ENCODE measurements at regions not wholly inside any gene's neighbourhood (a gene's known extent, or its start where the extent isn't known, plus 50 kb on each side); places are given as distances from the start of the nearest gene placed in this dataset.

- no peak for ATAC-seq (replicated peaks in 1 of 4)
- H3K36me3 Mint-ChIP-seq, result no peaks in the 10 kb centered on the region
- Histone ChIP-seq H3K9me3 (no peaks in the 10 kb centered on the region), H3K4me3 (ENCODE audit: control insufficient read depth in 1 of 2, extremely low read depth in 1 of 2, low read length in 1 of 2) (no peak overlapping the region), H3K36me3 (ENCODE audit: control insufficient read depth in 2 of 2, extremely low read depth in 1 of 2, insufficient read depth in 1 of 2, low read length in 1 of 2) (no peaks in the 10 kb centered on the region), H3K4me1 (ENCODE audit: control insufficient read depth in 1 of 2, extremely low read depth in 1 of 2, insufficient read depth in 2 of 2, low read length in 2 of 2) (no peaks in the 10 kb centered on the region), H3K27me3 (replicated peaks in 1 of 2; ENCODE audit: control insufficient read depth in 2 of 2, extremely low read depth in 1 of 2, insufficient read depth in 2 of 2, low read length in 1 of 2) (no peaks in the 10 kb centered on the region), H3K27ac (ENCODE audit: low read length) (no peak overlapping the region)
- no peak for DNase-seq
- POLR2A ChIA-PET, result interaction anchor here in 1 of 2 donors (1.1 kb wide), 1 partner anchor 12 kb away, joined by 3 read pairs; no protein-coding TSS in a partner anchor
- WGBS (ENCODE audit: insufficient coverage), result 78% methylated on average over 10 of the region's 12 CpGs
- CTCF ChIA-PET, result no interaction called here
- peaks cover 0 to 23% (median 15%) of the 10 kb centered on the region in 3 donors for H3K9me3 Mint-ChIP-seq
- no peaks in the 10 kb centered on the region for H3K27me3 Mint-ChIP-seq
- H3K4me1 Mint-ChIP-seq, result no peaks in the 10 kb centered on the region
- no peak overlapping the region for H3K27ac Mint-ChIP-seq
- H3K4me3 Mint-ChIP-seq, result no peak overlapping the region
These were observed 152.9 kb downstream of the SPP2 start for GRCh38 chr2:234203135-234203984.

- CTCF ChIA-PET, result no interaction called here
- Histone ChIP-seq H3K4me3 (ENCODE audit: control insufficient read depth in 1 of 2, extremely low read depth in 1 of 2, low read length in 1 of 2) (no peak overlapping the region), H3K9me3 (no peaks in the 10 kb centered on the region), H3K4me1 (ENCODE audit: control insufficient read depth in 1 of 2, extremely low read depth in 1 of 2, insufficient read depth in 2 of 2, low read length in 2 of 2) (no peaks in the 10 kb centered on the region), H3K27ac (ENCODE audit: low read length) (no peak overlapping the region), H3K36me3 (ENCODE audit: control insufficient read depth in 2 of 2, extremely low read depth in 1 of 2, insufficient read depth in 1 of 2, low read length in 1 of 2) (no peaks in the 10 kb centered on the region), H3K27me3 (replicated peaks in 1 of 2; ENCODE audit: control insufficient read depth in 2 of 2, extremely low read depth in 1 of 2, insufficient read depth in 2 of 2, low read length in 1 of 2) (no peaks in the 10 kb centered on the region)
- H3K4me3 Mint-ChIP-seq, result no peak overlapping the region
- no peak for DNase-seq
- no peaks in the 10 kb centered on the region for H3K36me3 Mint-ChIP-seq
- 94% methylated on average over 2 of the region's 2 CpGs for WGBS (ENCODE audit: insufficient coverage)
- no peak for ATAC-seq (replicated peaks in 1 of 4)
- no peaks in the 10 kb centered on the region for H3K27me3 Mint-ChIP-seq
- POLR2A ChIA-PET, result interaction anchor here in 1 of 2 donors (1.1 kb wide), 1 partner anchor 11 kb away, joined by 3 read pairs; no protein-coding TSS in a partner anchor
- H3K27ac Mint-ChIP-seq, result no peak overlapping the region
- H3K9me3 Mint-ChIP-seq, result peaks cover 0 to 23% (median 15%) of the 10 kb centered on the region in 3 donors
- H3K4me1 Mint-ChIP-seq, result no peaks in the 10 kb centered on the region
These were observed 152.1 kb downstream of the SPP2 start for GRCh38 chr2:234202601-234203000.

- no peak overlapping the region for H3K4me3 Mint-ChIP-seq
- H3K36me3 Mint-ChIP-seq, result no peaks in the 10 kb centered on the region
- Histone ChIP-seq H3K27ac (ENCODE audit: low read length) (no peak overlapping the region), H3K4me3 (ENCODE audit: control insufficient read depth in 1 of 2, extremely low read depth in 1 of 2, low read length in 1 of 2) (no peak overlapping the region), H3K27me3 (replicated peaks in 1 of 2; ENCODE audit: control insufficient read depth in 2 of 2, extremely low read depth in 1 of 2, insufficient read depth in 2 of 2, low read length in 1 of 2) (no peaks in the 10 kb centered on the region), H3K36me3 (ENCODE audit: control insufficient read depth in 2 of 2, extremely low read depth in 1 of 2, insufficient read depth in 1 of 2, low read length in 1 of 2) (no peaks in the 10 kb centered on the region), H3K9me3 (no peaks in the 10 kb centered on the region), H3K4me1 (ENCODE audit: control insufficient read depth in 1 of 2, extremely low read depth in 1 of 2, insufficient read depth in 2 of 2, low read length in 2 of 2) (no peaks in the 10 kb centered on the region)
- peaks cover 0 to 7% (median 0%) of the 10 kb centered on the region in 3 donors for H3K4me1 Mint-ChIP-seq
- H3K27ac Mint-ChIP-seq, result no peak overlapping the region
- DNase-seq (no peak), ATAC-seq (replicated peaks in 1 of 4) (no peak)
- H3K27me3 Mint-ChIP-seq, result no peaks in the 10 kb centered on the region
- 90% methylated on average over 2 of the region's 3 CpGs for WGBS (ENCODE audit: insufficient coverage)
- ChIA-PET POLR2A (interaction anchor here in 1 of 2 donors (0.6 kb wide), 2 partner anchors 42 to 93 kb away, joined by 3 to 8 read pairs; no protein-coding TSS in a partner anchor), CTCF (no interaction called here)
- peaks cover 0 to 10% (median 9%) of the 10 kb centered on the region in 3 donors for H3K9me3 Mint-ChIP-seq
These were observed 149.5 kb downstream of the SPP2 start for GRCh38 chr2:234199996-234200395.

GRCh38 chr2:234198976-234199375 lies 148.5 kb downstream of the SPP2 start:
- WGBS (ENCODE audit: insufficient coverage), result 67% methylated on average over 3 of the region's 4 CpGs
- DNase-seq (no peak), ATAC-seq (replicated peaks in 1 of 4) (no peak)
- CTCF ChIA-PET, result no interaction called here
- Mint-ChIP-seq H3K4me3 (no peak overlapping the region), H3K27me3 (no peaks in the 10 kb centered on the region), H3K4me1 (peaks cover 0 to 7% (median 0%) of the 10 kb centered on the region in 3 donors), H3K27ac (no peak overlapping the region), H3K9me3 (peaks cover 0 to 7% (median 6%) of the 10 kb centered on the region in 3 donors), H3K36me3 (no peaks in the 10 kb centered on the region)
- POLR2A ChIA-PET, result no interaction called here
- Histone ChIP-seq H3K27me3 (replicated peaks in 1 of 2; ENCODE audit: control insufficient read depth in 2 of 2, extremely low read depth in 1 of 2, insufficient read depth in 2 of 2, low read length in 1 of 2) (no peaks in the 10 kb centered on the region), H3K4me3 (ENCODE audit: control insufficient read depth in 1 of 2, extremely low read depth in 1 of 2, low read length in 1 of 2) (no peak overlapping the region), H3K9me3 (no peaks in the 10 kb centered on the region), H3K4me1 (ENCODE audit: control insufficient read depth in 1 of 2, extremely low read depth in 1 of 2, insufficient read depth in 2 of 2, low read length in 2 of 2) (no peaks in the 10 kb centered on the region), H3K27ac (ENCODE audit: low read length) (no peak overlapping the region), H3K36me3 (ENCODE audit: control insufficient read depth in 2 of 2, extremely low read depth in 1 of 2, insufficient read depth in 1 of 2, low read length in 1 of 2) (no peaks in the 10 kb centered on the region)

GRCh38 chr2:234195516-234195915 lies 145.0 kb downstream of the SPP2 start:
- H3K4me3 ChIP-seq (ENCODE audit: control insufficient read depth in 1 of 2, extremely low read depth in 1 of 2, low read length in 1 of 2), result no peak overlapping the region
- 100% methylated on average over 1 of the region's 2 CpGs for WGBS (ENCODE audit: insufficient coverage)
- ChIA-PET POLR2A (no interaction called here), CTCF (no interaction called here)
- H3K36me3 ChIP-seq (ENCODE audit: control insufficient read depth in 2 of 2, extremely low read depth in 1 of 2, insufficient read depth in 1 of 2, low read length in 1 of 2), result no peaks in the 10 kb centered on the region
- H3K27ac Mint-ChIP-seq, result no peak overlapping the region
- no peak for ATAC-seq (replicated peaks in 1 of 4)
- H3K4me1 ChIP-seq (ENCODE audit: control insufficient read depth in 1 of 2, extremely low read depth in 1 of 2, insufficient read depth in 2 of 2, low read length in 2 of 2), result no peaks in the 10 kb centered on the region
- H3K4me3 Mint-ChIP-seq, result no peak overlapping the region
- peaks cover 0 to 3% of the 10 kb centered on the region in 2 donors for H3K27me3 Mint-ChIP-seq
- H3K27me3 ChIP-seq (replicated peaks in 1 of 2; ENCODE audit: control insufficient read depth in 2 of 2, extremely low read depth in 1 of 2, insufficient read depth in 2 of 2, low read length in 1 of 2), result peaks cover 0 to 4% of the 10 kb centered on the region in 2 experiments
- no peak overlapping the region for H3K27ac ChIP-seq (ENCODE audit: low read length)
- no peak for DNase-seq
- peaks cover 0 to 2% (median 0%) of the 10 kb centered on the region in 3 donors for H3K9me3 Mint-ChIP-seq
- no peaks in the 10 kb centered on the region for H3K36me3 Mint-ChIP-seq
- no peaks in the 10 kb centered on the region for H3K9me3 ChIP-seq
- H3K4me1 Mint-ChIP-seq, result peaks cover 0 to 14% (median 2%) of the 10 kb centered on the region in 3 donors

GRCh38 chr2:234193977-234194563 lies 143.6 kb downstream of the SPP2 start:
- H3K4me1 Mint-ChIP-seq, result peaks cover 0 to 14% (median 2%) of the 10 kb centered on the region in 3 donors
- no peak overlapping the region for H3K27ac ChIP-seq (ENCODE audit: low read length)
- H3K27me3 Mint-ChIP-seq, result peaks cover 0 to 3% of the 10 kb centered on the region in 2 donors
- DNase-seq (no peak), ATAC-seq (replicated peaks in 1 of 4) (no peak)
- H3K9me3 ChIP-seq, result no peaks in the 10 kb centered on the region
- no peak overlapping the region for H3K27ac Mint-ChIP-seq
- H3K9me3 Mint-ChIP-seq, result peaks cover 0 to 2% (median 0%) of the 10 kb centered on the region in 3 donors
- POLR2A ChIA-PET, result no interaction called here
- CTCF ChIA-PET, result no interaction called here
- no peaks in the 10 kb centered on the region for H3K36me3 Mint-ChIP-seq
- no peaks in the 10 kb centered on the region for H3K4me1 ChIP-seq (ENCODE audit: control insufficient read depth in 1 of 2, extremely low read depth in 1 of 2, insufficient read depth in 2 of 2, low read length in 2 of 2)
- H3K4me3 Mint-ChIP-seq, result no peak overlapping the region
- H3K27me3 ChIP-seq (replicated peaks in 1 of 2; ENCODE audit: control insufficient read depth in 2 of 2, extremely low read depth in 1 of 2, insufficient read depth in 2 of 2, low read length in 1 of 2), result peaks cover 0 to 4% of the 10 kb centered on the region in 2 experiments
- H3K4me3 ChIP-seq (ENCODE audit: control insufficient read depth in 1 of 2, extremely low read depth in 1 of 2, low read length in 1 of 2), result no peak overlapping the region
- 63% methylated on average over 2 of the region's 7 CpGs for WGBS (ENCODE audit: insufficient coverage)
- no peaks in the 10 kb centered on the region for H3K36me3 ChIP-seq (ENCODE audit: control insufficient read depth in 2 of 2, extremely low read depth in 1 of 2, insufficient read depth in 1 of 2, low read length in 1 of 2)
